ENCODE measurements at regions not wholly inside any gene's neighbourhood (a gene's known extent, or its start where the extent isn't known, plus 50 kb on each side); places are given as distances from the start of the nearest gene placed in this dataset.

DNA sequence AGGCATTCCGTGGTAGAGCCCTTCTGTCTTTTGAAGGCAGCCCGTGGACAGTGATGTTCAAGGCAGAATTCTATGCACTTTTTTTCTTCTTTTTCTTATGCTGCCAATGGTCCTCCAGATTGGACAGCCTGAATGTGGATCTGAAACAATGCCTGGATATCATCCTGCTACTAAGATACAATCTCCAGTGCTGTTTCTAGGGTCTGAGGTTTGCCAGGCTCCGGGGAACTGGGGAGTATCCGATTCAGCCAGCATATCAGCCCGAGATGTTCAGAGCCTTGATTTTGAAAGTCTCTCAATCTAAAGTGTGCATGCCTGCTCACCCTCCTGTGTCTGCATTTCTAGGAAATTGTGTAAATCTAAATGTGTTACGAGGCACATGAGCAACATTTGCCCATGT, 103.8 kb upstream of the WWC1 start:
- DNase-seq (no peak), ATAC-seq (no peak)
- Mint-ChIP-seq H3K36me3 (ENCODE audit: low read depth) (no peaks in the 10 kb centered on the region), H3K27ac (no peak overlapping the region), H3K9me3 (no peaks in the 10 kb centered on the region), H3K27me3 (no peaks in the 10 kb centered on the region), H3K4me3 (no peak overlapping the region), H3K4me1 (ENCODE audit: low read depth) (no peaks in the 10 kb centered on the region)
- ChIA-PET POLR2A (no interaction called here), CTCF (no interaction called here)
- intact Hi-C loops (cut with micrococcal nuclease) = no loop called here
- TF ChIP-seq, protein P1, sequence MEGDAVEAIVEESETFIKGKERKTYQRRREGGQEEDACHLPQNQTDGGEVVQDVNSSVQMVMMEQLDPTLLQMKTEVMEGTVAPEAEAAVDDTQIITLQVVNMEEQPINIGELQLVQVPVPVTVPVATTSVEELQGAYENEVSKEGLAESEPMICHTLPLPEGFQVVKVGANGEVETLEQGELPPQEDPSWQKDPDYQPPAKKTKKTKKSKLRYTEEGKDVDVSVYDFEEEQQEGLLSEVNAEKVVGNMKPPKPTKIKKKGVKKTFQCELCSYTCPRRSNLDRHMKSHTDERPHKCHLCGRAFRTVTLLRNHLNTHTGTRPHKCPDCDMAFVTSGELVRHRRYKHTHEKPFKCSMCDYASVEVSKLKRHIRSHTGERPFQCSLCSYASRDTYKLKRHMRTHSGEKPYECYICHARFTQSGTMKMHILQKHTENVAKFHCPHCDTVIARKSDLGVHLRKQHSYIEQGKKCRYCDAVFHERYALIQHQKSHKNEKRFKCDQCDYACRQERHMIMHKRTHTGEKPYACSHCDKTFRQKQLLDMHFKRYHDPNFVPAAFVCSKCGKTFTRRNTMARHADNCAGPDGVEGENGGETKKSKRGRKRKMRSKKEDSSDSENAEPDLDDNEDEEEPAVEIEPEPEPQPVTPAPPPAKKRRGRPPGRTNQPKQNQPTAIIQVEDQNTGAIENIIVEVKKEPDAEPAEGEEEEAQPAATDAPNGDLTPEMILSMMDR (IDR thresholded peaks at IDR 0.05) = no peak

DNA sequence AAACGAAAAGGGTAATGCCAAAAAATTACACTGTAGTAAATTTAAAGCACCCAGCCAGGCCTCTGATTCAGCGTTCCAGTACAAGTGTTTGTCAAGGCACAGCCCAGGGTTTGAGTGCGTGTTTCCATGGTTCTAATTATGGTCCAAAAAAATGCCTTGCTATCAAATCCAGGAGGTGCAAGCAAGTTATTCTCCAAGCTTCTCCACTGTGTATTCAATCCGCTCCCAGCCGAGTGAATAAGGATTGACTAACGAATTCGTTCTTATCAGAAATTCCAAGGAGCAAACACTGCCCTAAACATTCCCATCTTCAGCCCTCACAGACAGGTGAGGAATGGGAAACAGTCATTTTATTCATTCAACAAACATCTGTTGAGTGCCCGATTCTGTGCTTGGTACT, 103.3 kb upstream of the WWC1 start:
- no peak overlapping the region for H3K27ac Mint-ChIP-seq
- CTCF ChIA-PET = no interaction called here
- H3K27me3 Mint-ChIP-seq = no peaks in the 10 kb centered on the region
- no peak overlapping the region for H3K4me3 Mint-ChIP-seq
- DNase-seq (no peak), ATAC-seq (no peak)
- H3K36me3 Mint-ChIP-seq (ENCODE audit: low read depth) = no peaks in the 10 kb centered on the region
- H3K4me1 Mint-ChIP-seq (ENCODE audit: low read depth) = no peaks in the 10 kb centered on the region
- intact Hi-C loops (cut with micrococcal nuclease) = no loop called here
- TF ChIP-seq, protein P1 (IDR thresholded peaks at IDR 0.05) = no peak
- POLR2A ChIA-PET = no interaction called here
- H3K9me3 Mint-ChIP-seq = no peaks in the 10 kb centered on the region

DNA sequence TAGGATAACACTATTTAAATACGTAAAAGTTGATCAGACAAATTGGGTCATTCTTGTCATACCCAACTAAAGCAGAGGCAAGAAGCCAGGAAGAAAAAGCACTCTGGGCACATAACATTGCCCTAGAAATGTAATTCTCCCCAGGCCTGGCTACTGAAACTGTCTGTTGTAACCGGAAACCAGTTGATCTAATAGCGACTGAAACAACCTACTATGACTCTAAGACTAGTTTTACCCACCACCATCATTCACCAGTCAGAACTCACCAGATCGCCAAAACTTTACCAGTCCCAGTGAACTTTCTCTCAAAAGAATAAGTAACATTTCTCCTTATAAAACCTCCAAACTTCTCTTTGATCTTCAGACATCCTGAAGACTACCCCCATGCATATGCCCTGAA, 99.3 kb upstream of the WWC1 start:
- no peak for ATAC-seq
- no peak overlapping the region for H3K4me3 Mint-ChIP-seq
- no peak for DNase-seq
- H3K4me1 Mint-ChIP-seq (ENCODE audit: low read depth) = no peaks in the 10 kb centered on the region
- CTCF ChIA-PET = no interaction called here
- POLR2A ChIA-PET = no interaction called here
- TF ChIP-seq, protein P1 (IDR thresholded peaks at IDR 0.05) = no peak
- no peaks in the 10 kb centered on the region for H3K36me3 Mint-ChIP-seq (ENCODE audit: low read depth)
- H3K27me3 Mint-ChIP-seq = no peaks in the 10 kb centered on the region
- intact Hi-C loops (cut with micrococcal nuclease) = no loop called here
- no peak overlapping the region for H3K27ac Mint-ChIP-seq
- no peaks in the 10 kb centered on the region for H3K9me3 Mint-ChIP-seq

DNA sequence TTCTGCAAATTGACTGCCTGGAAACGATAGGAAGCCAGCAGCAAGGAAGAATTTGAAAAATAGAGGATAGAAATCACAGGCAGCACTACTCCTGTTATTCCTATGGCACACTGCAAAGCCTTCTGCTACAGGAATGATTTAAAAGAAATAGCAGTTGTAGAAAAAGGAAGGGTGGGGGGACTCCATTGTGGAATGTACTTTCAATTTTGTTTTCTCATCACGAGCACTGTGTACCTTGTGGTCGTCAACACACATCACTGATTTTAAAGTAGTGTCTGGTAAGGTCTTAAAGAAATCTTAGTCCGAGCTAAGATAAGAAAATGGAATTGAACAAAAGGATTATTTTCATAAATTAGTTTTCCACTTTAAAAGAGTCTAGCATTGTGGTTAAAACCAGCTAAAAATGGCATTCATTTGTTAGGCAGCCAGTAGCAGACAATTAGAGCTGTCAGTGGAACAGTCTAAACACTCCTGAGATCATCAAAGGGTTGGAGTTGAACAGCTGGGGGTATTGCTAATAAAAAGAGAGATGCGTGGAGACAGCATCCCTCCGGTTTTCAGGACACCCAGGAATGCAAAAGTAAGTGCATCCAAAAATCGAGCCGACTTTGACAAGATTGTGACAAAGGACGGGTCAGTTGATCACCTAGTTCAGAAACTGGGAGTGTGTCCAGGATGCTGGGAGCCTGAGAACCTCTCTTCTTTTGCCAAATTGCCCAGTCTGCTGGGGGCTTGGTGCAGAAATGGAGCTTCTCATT, 97.8 kb upstream of the WWC1 start:
- H3K4me1 Mint-ChIP-seq (ENCODE audit: low read depth) = no peaks in the 10 kb centered on the region
- ChIA-PET POLR2A (no interaction called here), CTCF (no interaction called here)
- H3K9me3 Mint-ChIP-seq = no peaks in the 10 kb centered on the region
- H3K36me3 Mint-ChIP-seq (ENCODE audit: low read depth) = no peaks in the 10 kb centered on the region
- no peak overlapping the region for H3K4me3 Mint-ChIP-seq
- no peak overlapping the region for H3K27ac Mint-ChIP-seq
- DNase-seq (no peak), ATAC-seq (no peak)
- TF ChIP-seq, protein P1 (IDR thresholded peaks at IDR 0.05) = no peak
- no peaks in the 10 kb centered on the region for H3K27me3 Mint-ChIP-seq
- intact Hi-C loops (cut with micrococcal nuclease) = no loop called here

DNA sequence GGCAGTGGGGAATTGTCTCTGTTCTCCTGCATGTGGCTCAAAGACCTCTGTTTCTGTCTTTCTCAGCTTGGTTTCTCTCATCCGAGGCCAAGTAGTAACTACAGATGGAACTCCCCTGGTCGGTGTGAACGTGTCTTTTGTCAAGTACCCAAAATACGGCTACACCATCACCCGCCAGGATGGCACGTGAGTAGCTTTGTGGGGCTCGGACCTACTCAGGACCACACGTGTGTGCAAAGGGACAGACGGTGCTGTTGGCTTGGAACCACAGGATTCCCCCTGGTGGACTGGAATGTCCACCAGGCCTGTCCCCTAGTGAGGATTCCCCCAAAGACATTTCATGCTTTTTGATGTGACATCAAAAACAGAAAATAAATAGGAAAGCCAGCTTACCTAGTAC, 96.3 kb upstream of the WWC1 start:
- Mint-ChIP-seq H3K4me1 (ENCODE audit: low read depth) (no peaks in the 10 kb centered on the region), H3K27ac (no peak overlapping the region), H3K4me3 (no peak overlapping the region), H3K9me3 (no peaks in the 10 kb centered on the region), H3K27me3 (no peaks in the 10 kb centered on the region), H3K36me3 (ENCODE audit: low read depth) (no peaks in the 10 kb centered on the region)
- intact Hi-C loops (cut with micrococcal nuclease) = no loop called here
- POLR2A ChIA-PET = no interaction called here
- CTCF ChIA-PET = no interaction called here
- ATAC-seq (no peak), DNase-seq (no peak)
- TF ChIP-seq, protein P1 (IDR thresholded peaks at IDR 0.05) = no peak

All from activated CD8-positive, alpha-beta T cell treated with anti-CD3 and anti-CD28 coated beads for 36 hours (primary cell).